Fibroblast of lung (primary cell): ENCODE measurements at regions not wholly inside any gene's neighbourhood (a gene's known extent, or its start where the extent isn't known, plus 50 kb on each side); places are given as distances from the start of the nearest gene placed in this dataset.

Experiments used
- DNase-seq, 2 donors: peaks; one replicate each; pipeline versions ENCODE4 v3.0.0 to v3.0.0-alpha.2; 2010; ENCODE audit warnings: low read depth in 2 of 2
- H2AFZ ChIP-seq: 2 replicates; pipeline ENCODE4 v1.5.1; 2012; ENCODE audit warnings: low read length, control low read depth, inconsistent platforms
- H3K27ac ChIP-seq: 2 replicates; pipeline ENCODE4 v1.5.1; 2011; ENCODE audit warnings: low read length, control low read depth; ENCODE audit not compliant: insufficient read depth
- H3K27me3 ChIP-seq: 2 replicates; pipeline ENCODE4 v1.5.1; 2011; ENCODE audit warnings: mild to moderate bottlenecking, low read length; ENCODE audit not compliant: control insufficient read depth, insufficient read depth
- H3K36me3 ChIP-seq: 2 replicates; pipeline ENCODE4 v1.5.1; 2011; ENCODE audit warnings: low read length; ENCODE audit not compliant: control insufficient read depth, insufficient read depth
- H3K4me1 ChIP-seq: 2 replicates; pipeline ENCODE4 v1.5.1; 2011; ENCODE audit warnings: low read length; ENCODE audit not compliant: control insufficient read depth, insufficient read depth; ENCODE audit errors: extremely low read depth
- H3K4me2 ChIP-seq: 2 replicates; pipeline ENCODE4 v1.5.1; 2011; ENCODE audit warnings: low read length, control low read depth; ENCODE audit not compliant: insufficient read depth; ENCODE audit errors: extremely low read depth
- H3K4me3 ChIP-seq, 4 experiments: fragments of 200-600 bp in 1 of 4; sonication (generic) in 1 of 4; replicated peaks in 1 of 4; 2 replicates each; pipeline ENCODE4 v1.5.1; 2011 to 2016; ENCODE audit warnings: low read length in 4 of 4, low read depth in 3 of 4, mild to moderate bottlenecking in 3 of 4, control low read depth in 2 of 4, inconsistent platforms in 1 of 4, mixed read lengths in 1 of 4; ENCODE audit not compliant: insufficient read depth in 1 of 4; ENCODE audit errors: control extremely low read depth in 1 of 4
- H3K79me2 ChIP-seq: 2 replicates; pipeline ENCODE4 v1.5.1; 2012; ENCODE audit warnings: mild to moderate bottlenecking, low read length, inconsistent platforms; ENCODE audit not compliant: control insufficient read depth, insufficient read depth
- H3K9ac ChIP-seq: 2 replicates; pipeline ENCODE4 v1.5.1; 2011; ENCODE audit warnings: mild to moderate bottlenecking, low read length, control low read depth; ENCODE audit not compliant: insufficient read depth
- H3K9me3 ChIP-seq: 2 replicates; pipeline ENCODE4 v1.5.1; 2012; ENCODE audit warnings: low read depth, low read length; ENCODE audit not compliant: control insufficient read depth, insufficient read depth
- H4K20me1 ChIP-seq: 2 replicates; pipeline ENCODE4 v1.5.1; 2011; ENCODE audit warnings: low read length; ENCODE audit not compliant: control insufficient read depth, insufficient read depth; ENCODE audit errors: extremely low read depth
- CTCF ChIP-seq, 2 donors: IDR thresholded peaks in 1 of 2; conservative IDR thresholded peaks in 1 of 2; 1 replicate in 1 of 2; 2 replicates in 1 of 2; pipeline ENCODE4 v1.5.1; 2011 to 2012; ENCODE audit warnings: low read length in 2 of 2, control low read depth in 1 of 2, inconsistent platforms in 1 of 2, low read depth in 1 of 2, mild to moderate bottlenecking in 1 of 2
- EZH2 ChIP-seq: IDR thresholded peaks from 2 replicates; pipeline ENCODE4 v1.5.1; 2012; ENCODE audit warnings: low read length, control low read depth, mild to moderate bottlenecking; ENCODE audit errors: missing control alignments

DNA sequence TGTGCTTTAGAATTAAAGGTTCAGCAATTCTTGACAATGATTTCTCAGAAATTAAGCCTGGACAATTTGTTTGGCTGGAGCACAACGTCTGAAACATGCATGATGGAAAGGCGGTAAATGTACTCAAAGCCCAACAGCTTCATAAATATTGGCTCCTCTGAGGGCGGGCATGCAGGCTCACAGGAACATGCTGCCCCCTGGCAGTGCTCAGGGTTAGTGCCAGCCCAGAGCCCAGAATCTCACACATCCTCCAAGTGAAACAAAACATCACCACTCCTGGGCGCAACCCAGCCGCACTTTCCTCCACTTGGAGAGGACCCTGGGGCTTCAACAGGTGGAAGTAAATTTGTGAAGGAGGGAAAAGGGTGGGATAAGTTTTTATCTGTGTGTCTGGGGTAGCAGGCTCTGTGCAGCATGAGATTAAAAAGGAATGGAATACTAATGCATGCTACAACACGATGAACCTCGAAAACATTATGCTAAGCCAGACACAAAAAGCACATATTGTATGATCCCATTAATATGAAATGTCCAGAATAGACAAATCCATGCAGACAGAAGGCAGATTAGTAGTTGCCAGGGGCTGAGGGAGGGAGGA lies 54.1 kb upstream of the PTPRT start:
- Histone ChIP-seq H3K36me3 (no peaks in the 10 kb centered on the region), H3K4me2 (no peak overlapping the region), H4K20me1 (no peaks in the 10 kb centered on the region), H3K9me3 (no peaks in the 10 kb centered on the region), H3K79me2 (no peaks in the 10 kb centered on the region), H3K27me3 (no peaks in the 10 kb centered on the region), H3K4me1 (no peaks in the 10 kb centered on the region), H3K9ac (no peak overlapping the region), H3K27ac (no peak overlapping the region), H3K4me3 (no peak overlapping the region), H2AFZ (no peak overlapping the region)
- no peak for TF ChIP-seq CTCF (conservative IDR thresholded peaks at IDR 0.05 in 1 of 2, IDR thresholded peaks at IDR 0.05 in 1 of 2; ENCODE audit: low read depth in 1 of 2, low read length in 2 of 2)
- no peak for TF ChIP-seq EZH2
- DNase-seq: no peak

DNA sequence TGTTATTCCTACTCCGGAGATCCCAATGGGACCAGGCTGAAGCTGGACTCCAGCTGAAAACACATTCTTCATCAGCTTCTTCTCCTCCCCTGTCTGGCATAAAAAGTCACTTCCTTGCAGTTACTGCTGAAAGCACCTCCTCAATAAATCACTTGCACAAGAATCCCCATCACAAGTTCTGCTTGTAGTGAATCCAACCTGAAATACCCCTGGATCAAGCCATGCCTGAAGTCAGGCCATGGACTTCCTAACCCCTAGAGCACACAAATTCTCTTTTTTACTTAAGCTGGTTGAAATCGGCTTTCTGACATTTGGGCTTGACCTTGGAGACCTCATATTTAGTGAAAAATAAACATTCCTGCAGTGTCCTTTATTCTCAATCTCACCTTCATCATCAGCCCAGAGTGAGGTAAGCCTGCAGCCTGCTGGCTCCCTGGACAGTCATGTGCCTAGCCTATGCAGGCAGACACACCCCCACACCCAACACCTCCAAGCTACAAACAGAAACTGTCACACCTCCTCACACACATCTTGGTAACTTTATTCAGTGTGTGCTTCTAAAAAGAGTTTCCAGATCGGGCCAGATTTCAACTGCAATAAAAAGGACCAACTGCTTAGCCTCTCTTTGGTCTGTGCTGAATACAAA lies 51.5 kb upstream of the PTPRT start:
- TF ChIP-seq CTCF (conservative IDR thresholded peaks at IDR 0.05 in 1 of 2, IDR thresholded peaks at IDR 0.05 in 1 of 2; ENCODE audit: low read depth in 1 of 2, low read length in 2 of 2): no peak
- Histone ChIP-seq H3K9me3 (no peaks in the 10 kb centered on the region), H3K4me2 (no peak overlapping the region), H3K4me1 (no peaks in the 10 kb centered on the region), H3K79me2 (no peaks in the 10 kb centered on the region), H2AFZ (no peak overlapping the region), H3K36me3 (no peaks in the 10 kb centered on the region), H3K4me3 (no peak overlapping the region), H3K27me3 (no peaks in the 10 kb centered on the region), H3K27ac (no peak overlapping the region), H3K9ac (no peak overlapping the region), H4K20me1 (no peaks in the 10 kb centered on the region)
- DNase-seq: no peak
